Peyer's patch (tissue), 4 donors: ENCODE measurements at regions not wholly inside any gene's neighbourhood (a gene's known extent, or its start where the extent isn't known, plus 50 kb on each side); places are given as distances from the start of the nearest gene placed in this dataset.

ENCODE experiments used
- POLR2A ChIP-seq, 2 donors: fragments of 450-650 bp; IDR thresholded peaks; one replicate each; pipeline ENCODE4 v1.5.1; 2017; ENCODE audit warnings: antibody characterized with exemption in 2 of 2, mild to moderate bottlenecking in 2 of 2, moderate library complexity in 2 of 2
- TF ChIP-seq, protein P1 (sequence below), 6 experiments: fragments of 450-650 bp in 4 of 6; fragments of 200-600 bp in 2 of 6; sonication (generic) in 1 of 6; IDR thresholded peaks; one replicate each; pipeline ENCODE4 v1.5.1; 2017 to 2019; ENCODE audit warnings: antibody characterized with exemption in 6 of 6, mild to moderate bottlenecking in 3 of 6, moderate library complexity in 1 of 6

DNA sequence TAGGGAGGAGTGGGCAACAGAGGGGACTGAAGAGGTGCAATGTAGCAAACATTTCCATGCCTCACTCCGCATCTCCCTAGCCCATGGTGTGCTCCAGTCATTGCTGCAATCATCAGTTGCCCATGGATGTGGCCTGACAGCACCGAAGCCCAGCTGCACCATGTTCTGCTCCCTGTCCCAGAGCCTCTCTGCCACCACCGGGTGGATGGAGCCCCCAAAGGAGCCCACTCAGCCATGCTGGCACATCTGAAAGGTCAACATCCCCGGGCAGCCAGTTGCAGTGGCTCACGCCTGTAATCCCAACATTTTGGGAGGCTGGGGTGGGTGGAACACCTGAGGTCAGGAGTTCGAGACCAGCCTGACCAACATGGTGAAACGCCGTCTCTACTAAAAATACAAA is 336.4 kb upstream of the ZMIZ1 start:
- TF ChIP-seq, protein P1, sequence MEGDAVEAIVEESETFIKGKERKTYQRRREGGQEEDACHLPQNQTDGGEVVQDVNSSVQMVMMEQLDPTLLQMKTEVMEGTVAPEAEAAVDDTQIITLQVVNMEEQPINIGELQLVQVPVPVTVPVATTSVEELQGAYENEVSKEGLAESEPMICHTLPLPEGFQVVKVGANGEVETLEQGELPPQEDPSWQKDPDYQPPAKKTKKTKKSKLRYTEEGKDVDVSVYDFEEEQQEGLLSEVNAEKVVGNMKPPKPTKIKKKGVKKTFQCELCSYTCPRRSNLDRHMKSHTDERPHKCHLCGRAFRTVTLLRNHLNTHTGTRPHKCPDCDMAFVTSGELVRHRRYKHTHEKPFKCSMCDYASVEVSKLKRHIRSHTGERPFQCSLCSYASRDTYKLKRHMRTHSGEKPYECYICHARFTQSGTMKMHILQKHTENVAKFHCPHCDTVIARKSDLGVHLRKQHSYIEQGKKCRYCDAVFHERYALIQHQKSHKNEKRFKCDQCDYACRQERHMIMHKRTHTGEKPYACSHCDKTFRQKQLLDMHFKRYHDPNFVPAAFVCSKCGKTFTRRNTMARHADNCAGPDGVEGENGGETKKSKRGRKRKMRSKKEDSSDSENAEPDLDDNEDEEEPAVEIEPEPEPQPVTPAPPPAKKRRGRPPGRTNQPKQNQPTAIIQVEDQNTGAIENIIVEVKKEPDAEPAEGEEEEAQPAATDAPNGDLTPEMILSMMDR (IDR thresholded peaks at IDR 0.05): no peak
- TF ChIP-seq POLR2A (IDR thresholded peaks at IDR 0.05): no peak
